ENCODE measurements at regions not wholly inside any gene's neighbourhood (a gene's known extent, or its start where the extent isn't known, plus 50 kb on each side); places are given as distances from the start of the nearest gene placed in this dataset.

DNA sequence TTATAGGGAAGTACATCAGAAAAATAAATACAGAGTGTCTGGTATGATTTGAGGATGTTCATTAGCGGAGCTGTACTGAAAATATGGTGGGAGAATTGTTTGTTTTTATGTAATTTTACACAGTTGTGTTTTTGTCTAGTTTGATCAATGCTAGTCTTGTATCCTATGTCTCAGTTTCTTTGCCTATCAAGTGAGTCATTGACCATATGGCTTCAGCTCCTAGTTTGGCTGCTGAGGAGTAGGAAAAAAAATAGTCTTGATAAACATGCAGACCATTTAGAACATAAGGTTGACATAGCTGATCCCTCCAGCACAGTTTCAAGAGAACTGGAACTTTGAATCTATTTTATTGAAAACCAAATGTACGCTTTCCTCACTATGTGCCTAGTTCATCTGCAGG is 1292.1 kb upstream of the FLRT2 start:
- TF ChIP-seq GABPA (IDR thresholded peaks at IDR 0.05; ENCODE audit: low read depth) = no peak
- no peak for TF ChIP-seq POLR2AphosphoS5 (IDR thresholded peaks at IDR 0.05; ENCODE audit: low read depth)
- TF ChIP-seq SPI1 (IDR thresholded peaks at IDR 0.05; ENCODE audit: borderline replicate concordance, low read depth) = no peak
- TF ChIP-seq, protein P1, sequence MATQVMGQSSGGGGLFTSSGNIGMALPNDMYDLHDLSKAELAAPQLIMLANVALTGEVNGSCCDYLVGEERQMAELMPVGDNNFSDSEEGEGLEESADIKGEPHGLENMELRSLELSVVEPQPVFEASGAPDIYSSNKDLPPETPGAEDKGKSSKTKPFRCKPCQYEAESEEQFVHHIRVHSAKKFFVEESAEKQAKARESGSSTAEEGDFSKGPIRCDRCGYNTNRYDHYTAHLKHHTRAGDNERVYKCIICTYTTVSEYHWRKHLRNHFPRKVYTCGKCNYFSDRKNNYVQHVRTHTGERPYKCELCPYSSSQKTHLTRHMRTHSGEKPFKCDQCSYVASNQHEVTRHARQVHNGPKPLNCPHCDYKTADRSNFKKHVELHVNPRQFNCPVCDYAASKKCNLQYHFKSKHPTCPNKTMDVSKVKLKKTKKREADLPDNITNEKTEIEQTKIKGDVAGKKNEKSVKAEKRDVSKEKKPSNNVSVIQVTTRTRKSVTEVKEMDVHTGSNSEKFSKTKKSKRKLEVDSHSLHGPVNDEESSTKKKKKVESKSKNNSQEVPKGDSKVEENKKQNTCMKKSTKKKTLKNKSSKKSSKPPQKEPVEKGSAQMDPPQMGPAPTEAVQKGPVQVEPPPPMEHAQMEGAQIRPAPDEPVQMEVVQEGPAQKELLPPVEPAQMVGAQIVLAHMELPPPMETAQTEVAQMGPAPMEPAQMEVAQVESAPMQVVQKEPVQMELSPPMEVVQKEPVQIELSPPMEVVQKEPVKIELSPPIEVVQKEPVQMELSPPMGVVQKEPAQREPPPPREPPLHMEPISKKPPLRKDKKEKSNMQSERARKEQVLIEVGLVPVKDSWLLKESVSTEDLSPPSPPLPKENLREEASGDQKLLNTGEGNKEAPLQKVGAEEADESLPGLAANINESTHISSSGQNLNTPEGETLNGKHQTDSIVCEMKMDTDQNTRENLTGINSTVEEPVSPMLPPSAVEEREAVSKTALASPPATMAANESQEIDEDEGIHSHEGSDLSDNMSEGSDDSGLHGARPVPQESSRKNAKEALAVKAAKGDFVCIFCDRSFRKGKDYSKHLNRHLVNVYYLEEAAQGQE (IDR thresholded peaks at IDR 0.05; ENCODE audit: insufficient replicate concordance, low read depth) = no peak
- TF ChIP-seq, protein P2, sequence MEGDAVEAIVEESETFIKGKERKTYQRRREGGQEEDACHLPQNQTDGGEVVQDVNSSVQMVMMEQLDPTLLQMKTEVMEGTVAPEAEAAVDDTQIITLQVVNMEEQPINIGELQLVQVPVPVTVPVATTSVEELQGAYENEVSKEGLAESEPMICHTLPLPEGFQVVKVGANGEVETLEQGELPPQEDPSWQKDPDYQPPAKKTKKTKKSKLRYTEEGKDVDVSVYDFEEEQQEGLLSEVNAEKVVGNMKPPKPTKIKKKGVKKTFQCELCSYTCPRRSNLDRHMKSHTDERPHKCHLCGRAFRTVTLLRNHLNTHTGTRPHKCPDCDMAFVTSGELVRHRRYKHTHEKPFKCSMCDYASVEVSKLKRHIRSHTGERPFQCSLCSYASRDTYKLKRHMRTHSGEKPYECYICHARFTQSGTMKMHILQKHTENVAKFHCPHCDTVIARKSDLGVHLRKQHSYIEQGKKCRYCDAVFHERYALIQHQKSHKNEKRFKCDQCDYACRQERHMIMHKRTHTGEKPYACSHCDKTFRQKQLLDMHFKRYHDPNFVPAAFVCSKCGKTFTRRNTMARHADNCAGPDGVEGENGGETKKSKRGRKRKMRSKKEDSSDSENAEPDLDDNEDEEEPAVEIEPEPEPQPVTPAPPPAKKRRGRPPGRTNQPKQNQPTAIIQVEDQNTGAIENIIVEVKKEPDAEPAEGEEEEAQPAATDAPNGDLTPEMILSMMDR (IDR thresholded peaks at IDR 0.05; ENCODE audit: insufficient read depth, low read length) = no peak
- DNase-seq (ENCODE audit: low read depth in 1 of 2, low spot score in 1 of 2) = no peak
- H3K4me3 ChIP-seq (replicated peaks; ENCODE audit: insufficient read depth, low read length) = no peak overlapping the region

DNA sequence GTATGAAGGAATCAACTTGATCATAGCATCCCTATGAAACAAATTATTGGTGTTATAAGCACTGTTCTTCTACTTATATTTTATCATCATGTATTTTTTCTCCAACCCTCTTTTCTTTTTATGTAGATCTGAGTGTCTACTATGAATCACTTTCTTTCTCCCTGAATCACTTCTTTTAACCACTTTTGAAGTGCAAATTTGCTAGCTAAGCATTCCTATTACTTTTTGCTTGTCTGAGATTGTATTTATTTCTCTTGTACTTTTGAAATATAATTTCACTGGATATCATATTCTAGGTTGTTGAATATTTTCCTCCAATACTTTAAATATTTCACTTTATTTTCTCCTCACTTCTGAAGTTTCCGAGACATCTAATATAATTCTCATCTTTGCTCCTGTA is 1282.3 kb upstream of the FLRT2 start:
- H3K27me3 ChIP-seq (ENCODE audit: insufficient read depth, poor library complexity, severe bottlenecking) = no peaks in the 10 kb centered on the region
- TF ChIP-seq, protein P2 (IDR thresholded peaks at IDR 0.05; ENCODE audit: insufficient read depth, low read length) = no peak
- no peak for TF ChIP-seq POLR2AphosphoS5 (IDR thresholded peaks at IDR 0.05; ENCODE audit: low read depth)
- no peak for DNase-seq (ENCODE audit: low read depth in 1 of 2, low spot score in 1 of 2)
- H3K27ac ChIP-seq (replicated peaks) = no peak overlapping the region
- no peak overlapping the region for H3K4me3 ChIP-seq (replicated peaks; ENCODE audit: insufficient read depth, low read length)

More for the DNA sequence above, 1292.1 kb upstream of the FLRT2 start:
- no peaks in the 10 kb centered on the region for H3K27me3 ChIP-seq (ENCODE audit: insufficient read depth, poor library complexity, severe bottlenecking)
- no peak overlapping the region for H3K27ac ChIP-seq (replicated peaks)

DNA sequence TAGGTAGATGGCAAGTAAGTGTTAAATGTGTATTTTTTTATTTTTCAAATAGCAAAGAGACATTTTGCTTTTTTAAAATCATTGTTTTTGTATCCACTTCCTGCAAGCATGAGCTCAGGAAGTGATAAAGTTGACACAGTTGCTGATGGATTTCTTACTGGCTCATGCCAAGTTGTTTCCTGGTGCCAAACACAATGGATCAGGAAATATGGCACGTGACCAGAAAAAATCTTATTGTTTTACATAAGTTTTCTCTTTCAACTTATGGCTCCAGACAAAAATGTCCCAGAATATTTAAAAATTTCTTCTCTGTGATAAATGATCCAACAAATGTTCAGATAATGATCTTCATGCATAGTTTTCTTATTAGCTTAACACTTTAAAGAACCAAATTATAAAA is 1279.1 kb upstream of the FLRT2 start:
- Histone ChIP-seq H3K27ac (replicated peaks) (no peak overlapping the region), H3K27me3 (ENCODE audit: insufficient read depth, poor library complexity, severe bottlenecking) (no peaks in the 10 kb centered on the region), H3K4me3 (replicated peaks; ENCODE audit: insufficient read depth, low read length) (no peak overlapping the region)
- no peak for DNase-seq (ENCODE audit: low read depth in 1 of 2, low spot score in 1 of 2)
- TF ChIP-seq POLR2AphosphoS5 (IDR thresholded peaks at IDR 0.05; ENCODE audit: low read depth) = no peak
- TF ChIP-seq SPI1 (IDR thresholded peaks at IDR 0.05; ENCODE audit: borderline replicate concordance, low read depth) = no peak
- TF ChIP-seq, protein P1 (IDR thresholded peaks at IDR 0.05; ENCODE audit: insufficient replicate concordance, low read depth) = no peak

DNA sequence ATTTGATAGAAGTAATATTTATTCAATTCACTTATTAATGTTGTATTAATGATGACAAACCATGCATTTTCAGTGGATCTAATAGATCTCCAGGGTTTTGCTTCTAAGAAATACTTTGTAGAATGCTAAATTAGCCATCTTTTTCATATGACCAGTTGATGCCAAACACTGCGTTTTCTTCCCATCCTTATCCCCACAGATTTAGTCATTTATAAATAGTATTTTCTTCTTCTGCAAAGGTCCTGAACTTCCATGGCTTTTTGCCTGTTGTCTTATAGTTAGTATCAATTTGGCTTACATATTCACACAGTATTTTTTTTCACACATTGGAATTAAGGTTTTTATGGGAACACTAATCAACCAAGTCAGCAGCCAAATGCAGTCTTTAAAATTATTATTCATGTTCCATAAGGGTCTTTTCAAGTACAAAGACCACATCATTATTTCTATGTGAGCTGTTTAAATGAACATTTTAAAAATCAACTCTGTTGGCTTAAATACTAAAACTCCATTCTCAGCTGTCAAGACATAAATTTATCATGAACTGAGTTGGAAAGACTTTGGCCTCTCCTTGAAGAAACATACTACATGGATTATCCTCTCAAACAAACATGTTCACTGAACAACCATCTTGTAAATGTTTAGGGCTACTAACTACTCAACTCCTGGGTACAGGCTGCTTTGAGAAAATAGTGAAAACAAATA is 1278.4 kb upstream of the FLRT2 start:
- Histone ChIP-seq H3K27me3 (ENCODE audit: insufficient read depth, poor library complexity, severe bottlenecking) (no peaks in the 10 kb centered on the region), H3K4me3 (replicated peaks; ENCODE audit: insufficient read depth, low read length) (no peak overlapping the region), H3K27ac (replicated peaks) (no peak overlapping the region)
- DNase-seq (ENCODE audit: low read depth in 1 of 2, low spot score in 1 of 2) = no peak
- TF ChIP-seq, protein P1 (IDR thresholded peaks at IDR 0.05; ENCODE audit: insufficient replicate concordance, low read depth) = no peak
- no peak for TF ChIP-seq POLR2AphosphoS5 (IDR thresholded peaks at IDR 0.05; ENCODE audit: low read depth)
- TF ChIP-seq SPI1 (IDR thresholded peaks at IDR 0.05; ENCODE audit: borderline replicate concordance, low read depth) = no peak
- TF ChIP-seq GABPA (IDR thresholded peaks at IDR 0.05; ENCODE audit: low read depth) = no peak
- TF ChIP-seq, protein P2 (IDR thresholded peaks at IDR 0.05; ENCODE audit: insufficient read depth, low read length) = no peak
